ENCODE measurements at regions not wholly inside any gene's neighbourhood (a gene's known extent, or its start where the extent isn't known, plus 50 kb on each side); places are given as distances from the start of the nearest gene placed in this dataset.

DNA sequence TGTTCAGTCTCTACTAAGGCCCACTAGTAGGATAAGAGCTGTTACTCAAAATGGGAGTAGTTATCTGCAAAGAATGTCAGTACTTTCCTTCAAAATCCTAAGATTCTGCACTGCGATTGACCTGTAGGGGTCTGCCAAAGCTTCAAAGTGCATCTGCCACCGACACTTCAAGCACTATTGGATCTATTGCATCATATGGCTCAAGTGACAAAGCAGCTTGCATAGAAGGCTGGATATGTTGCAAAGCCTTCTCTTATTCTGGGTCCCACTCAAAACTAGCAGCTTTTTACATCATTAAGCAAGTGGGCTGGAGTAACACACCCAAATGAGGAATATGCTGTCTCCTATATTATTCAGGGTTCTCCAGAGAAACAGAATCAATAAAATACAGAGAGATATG, 115.4 kb upstream of the EMCN start:
- TF ChIP-seq SUZ12 (IDR thresholded peaks at IDR 0.05; ENCODE audit: extremely low read depth, insufficient read depth, insufficient read length), result no peak
- TF ChIP-seq ZNF274 (IDR thresholded peaks at IDR 0.05; ENCODE audit: low read depth, low read length), result no peak

All from NT2/D1 (cell line).